NOMO-1 treated with DMSO at 0.1 percent for 48 hours (cell line): ENCODE measurements at regions not wholly inside any gene's neighbourhood (a gene's known extent, or its start where the extent isn't known, plus 50 kb on each side); places are given as distances from the start of the nearest gene placed in this dataset.

Source experiments
- DNase-seq: peaks from one replicate; lab custom pipeline; 2025; ENCODE audit not compliant: unreplicated experiment; lab: John Stamatoyannopoulos, UW

DNA sequence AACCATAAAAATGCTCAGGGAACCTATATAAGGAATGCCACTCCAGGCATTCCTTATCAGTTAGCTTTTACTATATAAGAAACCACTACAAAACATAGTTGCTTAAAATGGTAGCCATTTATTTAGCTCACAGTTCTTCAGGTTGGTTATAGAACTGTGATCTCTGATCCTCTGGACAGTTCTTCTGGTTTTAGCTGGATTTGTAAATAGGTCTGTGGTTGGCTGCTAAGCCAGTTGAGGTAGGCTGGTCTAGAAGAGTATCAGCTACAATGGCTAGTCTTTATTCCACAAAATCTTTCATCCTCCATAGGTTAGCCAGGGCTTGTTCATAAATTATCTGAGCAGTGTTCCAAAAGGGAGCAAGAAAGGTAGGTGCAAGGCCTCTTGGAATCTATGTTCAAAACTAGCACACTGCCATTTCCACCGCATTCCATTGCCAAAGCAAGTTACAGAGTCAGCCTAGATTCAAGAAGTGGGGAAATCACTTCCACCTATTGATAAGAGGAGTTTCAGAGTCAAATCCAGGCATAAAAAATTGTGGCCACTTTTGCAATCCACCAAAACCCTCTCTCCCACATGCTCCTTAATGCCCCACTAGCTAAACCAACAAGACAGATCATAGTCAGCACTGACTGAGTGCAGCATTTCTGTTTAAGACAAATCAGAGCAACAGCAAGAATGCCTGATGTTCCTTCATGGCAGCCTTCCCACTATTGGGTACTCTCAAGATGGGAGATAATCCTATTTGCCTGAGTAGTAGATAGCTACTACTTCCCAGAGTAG is 146.4 kb downstream of the IRS1 start:
- no peak for DNase-seq

DNA sequence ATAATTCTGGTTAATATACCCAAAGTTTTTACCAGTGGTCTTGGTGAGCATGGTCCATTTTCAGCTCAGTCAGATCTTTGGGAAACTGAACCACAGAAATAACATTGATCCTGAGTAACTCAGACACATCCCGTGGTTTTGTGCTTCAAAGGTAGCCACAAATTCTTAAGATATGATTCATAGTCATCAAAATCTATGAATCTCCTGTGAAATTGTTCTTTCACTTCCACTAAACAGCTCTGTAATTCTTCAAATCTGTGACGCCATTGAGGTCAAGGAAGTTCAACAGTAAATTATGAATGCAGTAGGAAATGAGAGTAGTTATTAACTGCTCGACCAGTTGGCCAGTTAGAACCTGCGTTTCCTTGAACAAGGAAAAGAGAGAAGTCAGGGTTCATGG is 147.3 kb downstream of the IRS1 start:
- peak; percentile 91 for DNase-seq

DNA sequence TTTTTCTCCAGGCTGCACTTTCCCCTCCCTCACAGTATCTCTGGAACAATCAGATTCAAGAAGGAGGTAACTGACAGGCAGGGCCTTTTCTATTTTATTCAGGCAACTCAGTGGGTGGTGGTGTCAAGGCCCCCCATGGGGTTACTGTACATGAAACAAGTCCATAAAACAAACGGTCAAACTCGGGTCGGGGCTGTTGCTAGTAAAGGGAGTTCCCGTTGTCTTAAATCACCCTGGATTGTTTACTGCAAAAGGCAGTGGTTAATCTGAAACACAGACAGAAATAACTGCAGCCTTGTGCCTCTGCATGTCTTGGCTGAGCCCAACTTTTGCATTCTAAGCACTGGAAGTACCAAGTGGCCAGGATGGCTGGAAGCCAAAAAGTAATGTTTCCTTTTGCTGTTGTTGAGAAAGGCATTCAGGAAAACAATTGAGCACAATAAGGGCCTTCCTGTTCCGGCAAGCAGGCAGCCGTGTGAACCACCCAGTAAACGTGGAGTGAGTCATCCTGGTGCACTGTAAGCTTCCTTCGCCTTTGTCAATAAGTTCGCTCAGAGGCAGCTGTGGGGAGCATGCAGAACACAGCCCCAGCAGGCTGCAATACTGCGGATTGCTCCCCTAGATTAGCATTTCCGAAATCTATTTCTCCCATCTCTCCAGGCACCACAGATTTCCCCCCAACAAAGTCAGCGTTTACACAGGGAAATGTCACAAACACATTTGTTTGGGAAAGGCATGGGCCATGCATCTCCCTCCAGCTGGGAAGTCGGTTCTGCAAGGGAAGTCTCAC is 149.6 kb downstream of the IRS1 start:
- DNase-seq, result peak; percentile 92

DNA sequence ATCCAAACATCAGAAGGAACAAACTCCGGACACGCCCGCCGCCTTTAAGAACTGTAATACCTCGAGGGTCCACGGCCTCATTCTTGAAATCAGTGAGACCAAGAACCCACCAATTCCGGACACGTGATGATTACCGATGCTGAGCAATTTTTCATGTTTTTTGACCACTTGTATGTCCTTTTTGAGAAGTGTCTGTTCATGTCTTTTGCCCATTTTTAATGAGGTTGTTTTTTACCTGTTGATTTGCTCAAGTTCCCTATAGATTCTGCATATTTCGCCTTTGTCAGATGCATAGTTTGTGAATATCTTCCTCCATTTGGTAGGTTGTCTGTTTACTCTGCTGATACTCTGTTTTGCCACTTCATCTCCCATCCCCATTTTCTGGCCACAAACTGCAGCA is 150.4 kb downstream of the IRS1 start:
- DNase-seq, result no peak

DNA sequence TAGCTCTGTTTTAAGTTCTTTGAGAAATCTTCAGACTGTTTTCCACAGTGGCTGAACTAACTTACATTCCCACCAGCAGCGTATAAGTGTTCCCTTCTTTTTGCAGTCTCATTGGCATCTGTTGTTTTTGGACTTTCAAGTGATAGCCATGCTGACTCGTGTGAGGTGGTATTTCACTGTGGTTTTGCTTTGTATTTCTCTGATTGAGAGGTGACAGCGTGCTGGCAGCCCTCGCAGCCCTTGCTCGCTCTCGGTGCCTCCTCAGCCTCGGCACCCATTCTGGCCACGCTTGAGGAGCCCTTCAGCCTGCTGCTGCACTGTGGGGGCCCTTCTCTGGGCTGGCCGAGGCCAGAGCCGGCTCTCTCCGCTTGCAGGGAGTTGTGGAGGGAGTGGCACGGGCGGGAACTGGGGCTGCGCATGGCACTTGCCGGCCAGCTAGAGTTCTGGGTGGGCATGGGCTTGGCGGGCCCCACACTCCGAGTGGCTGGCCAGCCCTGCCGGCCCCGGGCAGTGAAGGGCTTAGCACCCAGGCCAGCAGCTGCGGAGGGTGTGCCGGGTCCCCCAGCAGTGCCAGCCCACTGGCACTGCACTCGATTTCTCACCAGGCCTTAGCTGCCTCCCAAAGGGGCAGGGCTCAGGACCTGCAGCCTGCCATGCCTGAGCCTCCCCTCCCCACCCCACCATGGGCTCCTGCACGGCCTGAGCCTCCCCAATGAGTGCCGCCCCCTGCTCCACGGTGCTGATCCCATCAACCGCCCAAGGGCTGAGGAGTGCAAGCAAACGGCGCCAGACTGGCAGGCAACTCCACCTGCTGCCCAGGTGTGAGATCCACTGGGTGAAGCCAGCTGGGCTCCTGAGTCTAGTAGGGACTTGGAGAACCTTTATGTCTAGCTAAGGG is 151.8 kb downstream of the IRS1 start:
- no peak for DNase-seq

DNA sequence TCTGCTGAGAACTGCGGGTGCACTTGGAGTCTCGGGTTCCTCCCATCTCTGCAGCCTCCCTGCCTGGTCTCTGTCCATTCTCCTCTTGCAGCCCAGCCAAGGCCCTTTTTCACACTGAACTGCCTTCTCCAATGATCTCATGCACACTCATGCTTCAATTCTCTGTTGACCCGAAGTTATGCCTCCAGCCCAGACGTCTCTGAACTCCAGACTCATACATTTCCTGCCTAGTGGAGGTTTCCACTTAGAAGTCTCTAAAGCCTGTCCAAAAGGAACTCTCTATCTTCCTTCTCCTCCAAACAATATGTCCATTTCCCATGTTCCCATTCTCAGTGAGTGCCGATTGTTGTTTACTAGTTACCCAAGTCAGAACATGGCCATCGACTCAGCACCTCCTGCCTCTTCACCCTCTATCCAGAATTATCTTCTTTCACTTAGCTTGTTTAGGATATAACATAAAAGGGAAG is 155.2 kb downstream of the IRS1 start:
- no peak for DNase-seq

DNA sequence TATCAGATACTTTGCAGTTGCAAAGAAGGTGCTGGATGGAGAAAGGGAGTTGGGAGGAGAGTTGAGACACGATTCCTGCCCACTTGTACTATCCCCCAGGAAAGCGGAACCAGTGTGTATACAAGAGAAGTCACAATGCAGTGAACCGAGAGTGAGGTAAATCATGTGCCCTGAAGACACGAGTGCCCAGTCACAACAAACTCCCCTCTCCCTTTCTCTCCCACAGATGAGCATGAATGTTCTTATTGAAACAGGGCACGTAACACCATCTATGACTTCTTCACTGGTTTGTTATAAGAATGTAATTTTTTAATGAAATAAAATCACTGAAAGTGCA is 155.7 kb downstream of the IRS1 start:
- DNase-seq, result no peak

DNA sequence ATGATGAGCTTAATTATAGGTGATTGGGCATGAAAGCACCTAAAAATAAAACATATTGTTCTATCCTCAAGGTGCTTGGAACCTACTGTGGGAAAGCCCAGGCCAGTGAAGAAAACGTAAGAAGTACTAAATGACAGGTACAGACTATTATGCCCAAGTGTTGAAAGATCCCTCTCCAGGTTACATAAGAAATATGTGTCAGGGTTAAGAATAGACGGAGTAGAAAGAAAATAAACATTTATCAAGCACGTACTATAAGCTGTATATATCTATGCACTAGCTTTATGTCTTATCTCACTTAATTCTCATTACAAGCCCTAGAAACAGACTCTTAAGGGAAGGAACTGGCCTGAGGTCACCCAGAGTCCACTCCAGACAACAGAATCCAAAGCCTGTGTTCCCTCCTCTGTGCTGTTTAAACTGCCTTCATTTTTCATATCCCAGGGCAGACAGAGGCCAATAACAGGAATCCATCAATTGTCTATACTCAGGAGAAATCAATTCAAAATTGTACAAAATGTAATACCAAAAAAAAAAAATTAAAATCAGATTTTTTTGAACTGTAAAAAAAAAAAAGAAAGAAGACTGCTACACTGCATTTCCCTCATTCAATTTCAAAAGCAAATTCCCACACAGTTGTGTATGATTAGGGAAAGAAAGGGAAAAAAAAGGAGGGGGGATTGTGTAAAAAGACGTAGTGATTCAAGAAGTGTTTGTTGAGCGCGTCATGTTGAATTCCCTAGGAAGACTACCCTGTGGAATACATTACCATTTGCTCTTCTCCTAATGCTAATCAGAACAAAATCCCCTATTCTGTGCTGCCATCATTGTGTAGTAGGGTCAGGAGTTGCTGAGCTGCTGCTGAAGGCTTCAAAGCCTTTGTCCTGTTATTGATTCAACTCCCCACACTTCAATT is 156.3 kb downstream of the IRS1 start:
- no peak for DNase-seq

DNA sequence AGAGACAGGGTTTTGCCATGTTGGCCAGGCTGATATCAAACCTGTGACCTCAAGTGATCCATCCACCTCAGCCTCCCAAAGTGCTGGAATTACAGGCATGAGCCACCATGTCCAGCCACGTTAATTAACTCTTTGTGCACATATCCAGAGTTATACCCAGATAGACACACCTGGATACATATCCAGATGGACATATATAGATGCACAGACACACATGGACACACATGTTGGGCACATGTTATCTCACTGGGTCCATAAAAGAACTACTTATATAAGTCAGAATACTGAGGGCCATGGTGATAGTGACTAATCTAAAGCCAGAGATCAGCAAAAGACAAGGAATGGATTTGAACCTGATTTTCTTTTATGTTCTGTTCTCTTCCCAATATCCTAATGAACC is 158.6 kb downstream of the IRS1 start:
- DNase-seq, result no peak

DNA sequence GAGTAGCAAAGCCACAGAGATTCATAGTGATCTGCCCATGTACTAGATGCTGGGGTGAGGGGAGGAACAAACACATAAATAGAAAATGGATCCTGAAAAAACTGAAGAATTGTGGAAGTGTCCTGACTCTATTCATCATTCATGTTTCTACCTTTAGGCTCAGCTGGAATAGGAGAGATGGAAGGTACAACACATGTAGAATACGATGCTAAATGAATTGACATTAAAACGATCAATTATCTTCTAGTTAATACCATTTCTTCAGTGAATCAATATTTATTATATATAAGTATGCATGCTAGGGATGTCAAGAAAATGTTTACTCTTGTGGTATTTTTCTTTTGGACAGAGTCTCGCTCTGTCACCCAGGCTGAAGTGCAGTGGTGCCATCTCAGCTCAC is 159.1 kb downstream of the IRS1 start:
- DNase-seq, result no peak

DNA sequence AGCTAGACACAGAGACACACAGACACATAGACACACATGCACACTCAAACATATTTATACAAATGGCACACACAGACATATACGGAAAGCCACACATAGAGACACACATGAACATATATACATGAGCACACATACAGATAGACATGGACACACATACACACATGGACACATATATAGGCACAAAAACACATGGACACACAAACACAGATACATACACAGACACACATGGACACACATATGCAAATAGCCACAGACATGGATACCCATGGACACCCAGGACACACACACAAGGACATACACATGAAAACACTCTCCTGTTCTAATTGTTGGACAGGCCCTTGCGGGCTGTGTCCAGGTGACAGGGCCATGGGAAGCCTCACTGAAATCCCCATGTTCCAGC is 160.1 kb downstream of the IRS1 start:
- DNase-seq, result no peak

DNA sequence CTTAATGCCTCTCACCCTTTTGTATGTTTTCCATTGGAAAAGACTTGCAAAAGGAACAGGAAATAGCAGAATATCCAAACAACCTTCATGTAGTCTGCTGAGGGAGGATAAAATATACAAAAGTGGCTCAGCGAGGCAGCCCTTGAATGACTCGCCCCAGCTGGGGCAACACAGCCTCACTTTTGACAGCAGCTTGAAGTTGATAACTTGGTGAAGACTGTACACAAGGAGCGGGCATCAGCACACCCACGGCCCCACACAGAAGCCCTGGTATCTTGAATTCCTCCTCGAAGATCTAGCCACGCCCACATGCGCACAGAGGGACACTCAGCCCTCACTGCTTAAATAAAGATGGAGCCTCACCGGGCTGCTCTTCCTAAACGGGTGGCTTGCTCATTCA is 161.0 kb downstream of the IRS1 start:
- DNase-seq, result no peak

DNA sequence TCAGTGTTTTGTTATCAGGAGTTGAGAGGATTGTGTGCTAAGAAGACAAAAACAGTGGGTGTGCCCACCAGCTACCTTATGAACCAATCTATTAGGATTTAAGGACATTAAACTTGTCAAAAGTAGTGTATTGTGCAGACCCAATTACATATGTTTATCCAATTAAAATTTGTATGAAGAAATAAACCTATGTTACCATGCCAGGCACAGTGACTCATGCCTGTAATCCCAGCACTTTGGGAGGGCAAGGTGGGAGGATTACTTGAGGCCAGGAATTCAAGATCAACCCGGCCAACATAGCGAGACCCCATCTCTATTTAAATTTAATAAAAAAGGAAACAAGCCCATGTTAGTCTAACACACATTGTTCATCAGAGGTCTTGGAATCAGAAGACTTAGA is 162.2 kb downstream of the IRS1 start:
- DNase-seq, result no peak

DNA sequence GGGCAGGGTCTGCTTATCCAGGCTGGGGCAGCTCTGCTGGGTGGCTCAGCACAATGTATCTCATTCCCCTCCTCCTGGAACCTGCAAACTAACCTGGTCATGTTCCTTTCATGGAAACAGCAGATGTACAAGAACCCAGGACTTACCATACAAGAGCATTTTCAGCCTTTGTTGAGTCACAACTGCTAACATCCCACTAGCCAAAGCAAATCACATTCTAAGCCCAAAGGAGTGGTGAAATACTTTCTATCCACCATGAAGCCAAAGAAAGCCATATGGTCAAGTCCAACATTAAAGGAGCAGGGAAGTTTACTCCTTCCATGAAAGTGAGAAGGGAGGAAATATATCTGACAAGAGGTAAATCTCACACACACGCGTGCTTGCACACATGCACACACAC is 163.0 kb downstream of the IRS1 start:
- DNase-seq, result no peak

DNA sequence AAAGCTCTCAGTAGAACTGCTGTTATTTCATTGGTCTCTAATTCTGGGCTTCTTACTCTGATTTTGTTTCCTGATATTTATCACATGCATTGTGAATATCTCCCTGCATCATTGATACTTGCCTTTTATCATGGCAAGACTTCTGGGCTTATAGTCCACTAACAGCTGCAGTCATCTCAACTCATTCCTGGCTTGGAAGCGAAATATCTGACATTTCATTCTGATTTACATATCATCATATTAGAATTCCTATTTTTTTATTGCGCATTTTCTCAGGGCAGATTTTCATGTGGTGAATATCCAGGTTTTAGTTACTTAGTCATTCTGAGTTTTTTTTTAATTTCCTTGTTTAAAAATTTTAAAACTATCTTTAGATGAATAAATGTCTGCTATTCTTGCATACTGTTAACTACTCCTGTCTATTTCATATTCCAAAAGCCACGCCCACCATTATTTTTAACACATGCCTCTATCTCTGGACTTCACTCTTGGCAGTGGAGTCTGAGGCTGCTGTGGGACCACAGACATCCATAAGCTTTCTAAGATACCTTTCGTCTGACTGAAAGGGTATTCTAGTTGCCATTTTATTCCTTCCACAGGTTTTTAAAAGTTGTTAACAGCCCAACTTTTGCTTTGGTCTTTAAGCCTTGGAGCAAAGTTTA is 164.5 kb downstream of the IRS1 start:
- no peak for DNase-seq

DNA sequence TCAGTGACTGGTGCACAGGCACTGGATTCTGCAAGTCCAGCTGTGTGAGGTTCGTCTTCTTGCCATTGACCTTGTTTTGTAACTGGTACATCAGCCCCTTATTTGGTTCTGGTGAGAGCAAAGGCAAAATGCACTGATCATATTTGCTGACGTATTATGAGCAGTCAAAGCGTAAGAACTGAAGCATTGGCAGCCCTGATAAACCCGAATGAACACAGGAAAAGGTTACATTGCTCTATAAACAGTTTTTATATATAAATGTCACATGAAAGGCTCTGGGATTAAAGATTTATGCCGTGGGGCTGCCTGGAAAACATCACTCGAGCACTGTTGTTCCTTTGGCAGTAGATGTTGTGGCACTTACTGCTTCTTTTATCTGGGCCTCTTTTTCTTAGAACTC is 167.9 kb downstream of the IRS1 start:
- no peak for DNase-seq

DNA sequence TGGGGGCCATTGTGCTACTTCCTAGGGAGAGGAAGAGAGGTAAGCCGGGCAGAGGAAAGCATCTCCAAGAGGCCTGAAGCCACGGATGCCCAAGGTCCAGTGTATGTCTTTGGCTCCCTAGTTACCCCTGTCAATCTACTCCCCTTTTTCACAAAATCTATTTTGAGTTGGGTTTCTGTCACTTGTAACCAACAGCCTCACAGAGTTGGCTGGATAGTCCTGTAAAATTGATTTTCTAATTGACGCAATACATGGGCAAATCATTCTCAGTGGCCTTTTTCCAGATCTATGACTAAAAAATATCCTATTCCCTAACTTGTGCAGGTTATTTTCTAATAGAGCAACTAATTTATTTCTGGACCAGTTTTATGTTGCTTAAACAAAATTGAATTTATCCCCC is 168.4 kb downstream of the IRS1 start:
- no peak for DNase-seq

DNA sequence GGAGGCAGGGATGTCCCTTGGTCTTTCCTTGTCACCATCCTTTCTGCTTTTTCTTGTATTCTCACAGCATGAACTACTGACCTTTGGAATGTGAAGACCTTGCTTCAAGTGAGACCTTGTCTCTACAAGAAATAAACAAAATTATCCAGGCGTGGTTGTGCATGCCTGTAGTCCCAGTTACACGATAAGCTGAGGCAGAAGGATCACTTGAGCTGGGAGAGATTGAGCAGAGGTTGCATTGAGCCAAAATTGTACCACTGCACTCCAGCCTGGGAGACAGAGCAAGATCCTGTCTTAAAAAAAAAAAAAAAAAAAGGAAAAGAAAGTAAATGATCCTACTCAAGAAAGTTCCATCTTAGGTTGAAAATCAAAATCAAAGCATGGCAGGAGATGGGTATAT is 173.7 kb downstream of the IRS1 start:
- DNase-seq, result no peak

DNA sequence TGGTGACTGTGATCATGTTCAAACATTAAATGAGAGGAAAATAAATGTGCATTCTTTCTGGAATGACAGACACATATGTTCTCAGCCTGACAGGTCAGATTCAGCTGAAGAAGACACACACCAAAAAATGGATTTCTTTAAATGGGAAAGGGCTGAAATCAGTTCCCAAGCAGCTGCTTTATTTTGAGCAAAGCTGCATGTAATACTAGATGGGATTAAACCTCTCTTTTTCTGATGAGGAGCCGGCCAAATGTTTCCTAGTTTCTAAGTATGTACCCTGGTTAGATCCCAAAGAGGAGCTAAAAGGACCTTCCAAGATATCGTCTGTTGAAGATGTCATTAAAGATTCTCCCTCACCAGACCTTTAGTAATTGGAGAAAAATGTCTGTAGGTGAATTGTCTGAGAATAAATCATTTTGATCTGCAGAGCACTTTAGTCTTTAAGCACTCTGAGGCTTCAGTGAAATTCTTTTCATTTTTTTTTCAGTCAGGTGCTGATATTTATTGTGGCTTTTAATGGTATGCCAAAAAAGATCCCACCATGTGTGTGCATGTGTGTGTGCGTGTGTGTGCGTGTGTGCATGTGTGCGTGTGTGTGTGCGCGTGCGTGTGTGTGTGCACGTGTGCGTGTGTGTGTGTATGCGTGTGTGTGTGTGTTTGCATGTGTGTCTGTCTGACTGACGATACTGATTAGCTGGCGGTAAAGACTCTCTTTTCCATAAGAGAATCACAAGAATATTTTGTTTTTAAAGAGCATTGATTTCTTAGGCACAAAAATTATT is 175.8 kb downstream of the IRS1 start:
- DNase-seq, result no peak
